NOMO-1 treated with dmso at 0.1 percent for 144 hours (cell line): ENCODE measurements at regions not wholly inside any gene's neighbourhood (a gene's known extent, or its start where the extent isn't known, plus 50 kb on each side); places are given as distances from the start of the nearest gene placed in this dataset.
"Not testable (repeated sequence)": the region's sequence is repeated elsewhere in the genome, so short reads cannot be mapped to it uniquely, and the experiment has no call there.

Experiments
- DNase-seq: peaks from one replicate; lab custom pipeline; 2025; ENCODE audit not compliant: unreplicated experiment; lab: John Stamatoyannopoulos, UW

- no peak for DNase-seq
These were observed 54.4 kb upstream of the GRIP1 start for GRCh38 chr12:66733321-66733720.

DNA sequence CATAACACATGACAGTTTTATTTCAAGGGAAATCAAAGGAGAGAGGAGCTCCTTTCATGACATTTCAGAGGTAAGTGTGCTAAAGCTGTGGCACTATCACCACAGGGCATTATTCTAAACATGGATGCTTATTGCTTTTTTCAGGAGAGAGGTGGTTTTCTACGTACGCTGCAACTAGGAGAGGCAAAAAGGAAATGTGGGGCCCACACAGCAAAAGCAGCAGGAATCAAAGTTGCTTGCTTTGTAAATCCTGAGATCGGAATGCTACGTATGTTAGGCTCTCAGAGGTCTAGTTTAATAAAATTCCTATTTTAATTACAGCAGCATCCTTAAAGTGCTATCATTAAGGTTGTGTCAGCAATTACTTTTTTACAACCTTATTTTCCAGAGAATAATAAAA, 55.0 kb upstream of the GRIP1 start:
- DNase-seq = no peak

- no peak for DNase-seq
These were observed 56.4 kb upstream of the GRIP1 start for GRCh38 chr12:66735275-66735674.

DNA sequence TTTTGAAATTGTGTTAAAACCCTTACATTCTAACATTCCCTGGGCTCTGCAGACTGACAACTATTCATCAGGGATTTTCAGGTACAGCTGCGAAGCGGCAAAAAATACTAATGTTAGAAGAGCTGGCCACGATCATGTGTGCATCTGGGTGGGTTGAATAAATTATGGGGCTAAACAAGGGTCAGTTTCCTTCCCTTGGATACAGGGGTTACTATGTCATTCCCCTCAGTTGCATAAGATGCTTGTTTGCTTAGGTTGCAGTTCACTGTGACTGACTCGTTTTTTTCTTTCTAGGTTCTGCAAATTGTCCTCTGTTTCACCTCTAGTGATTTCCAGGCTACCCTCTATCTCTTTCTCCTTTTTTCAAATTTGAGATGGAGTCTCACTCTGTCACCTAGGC, 58.1 kb upstream of the GRIP1 start:
- DNase-seq = no peak

DNA sequence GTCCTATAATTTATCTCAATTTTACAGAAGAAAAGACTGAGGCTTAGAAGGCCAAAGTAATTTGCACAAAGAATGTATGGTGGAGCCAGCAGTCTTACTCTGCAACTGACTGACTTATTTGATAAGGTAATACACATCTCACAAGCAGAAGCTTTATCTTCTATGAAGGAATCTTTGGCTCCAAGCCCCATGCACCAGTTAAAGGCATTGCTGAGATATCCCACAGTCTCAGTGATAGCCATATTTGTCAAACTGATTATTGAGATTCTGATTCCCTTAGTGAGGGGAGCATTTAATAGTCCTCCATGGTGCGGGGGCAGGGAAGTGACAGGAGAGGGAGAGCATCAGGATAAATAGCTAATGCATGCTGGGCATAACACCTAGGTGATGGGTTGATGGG, 60.4 kb upstream of the GRIP1 start:
- DNase-seq = no peak

DNA sequence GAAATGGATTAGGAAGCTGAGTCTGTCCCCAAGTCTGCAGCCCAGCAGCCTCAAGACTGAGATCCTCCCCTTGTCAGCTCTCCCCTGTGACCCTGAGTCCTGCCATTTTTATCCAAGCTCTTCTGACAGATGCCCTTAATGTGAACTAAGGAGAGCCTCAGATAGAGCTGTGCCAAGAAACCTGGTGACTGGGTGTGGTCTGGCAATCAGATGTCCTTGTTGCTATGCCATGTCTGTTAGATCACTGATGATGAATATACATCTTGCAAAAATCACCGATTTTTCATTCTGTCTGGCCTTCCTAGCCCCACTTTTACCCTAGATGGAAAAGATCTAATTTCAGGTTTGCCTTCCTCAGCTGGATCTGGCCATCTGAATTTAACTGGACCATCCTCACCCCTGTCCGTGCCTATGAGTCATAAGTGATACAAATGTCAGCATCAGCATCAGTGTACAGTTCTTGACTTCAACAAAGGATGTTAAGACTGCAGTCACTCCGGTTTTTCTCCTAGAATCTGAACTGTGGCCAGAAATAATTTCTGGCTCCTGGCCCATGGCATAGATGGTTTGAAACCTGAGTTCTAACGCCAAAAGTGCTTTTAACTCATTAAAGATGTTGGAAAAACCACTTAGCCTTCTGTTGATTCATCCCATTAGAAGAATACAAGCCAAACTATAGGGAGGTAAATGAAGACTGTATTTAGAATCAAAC, 61.2 kb upstream of the GRIP1 start:
- DNase-seq = no peak

DNA sequence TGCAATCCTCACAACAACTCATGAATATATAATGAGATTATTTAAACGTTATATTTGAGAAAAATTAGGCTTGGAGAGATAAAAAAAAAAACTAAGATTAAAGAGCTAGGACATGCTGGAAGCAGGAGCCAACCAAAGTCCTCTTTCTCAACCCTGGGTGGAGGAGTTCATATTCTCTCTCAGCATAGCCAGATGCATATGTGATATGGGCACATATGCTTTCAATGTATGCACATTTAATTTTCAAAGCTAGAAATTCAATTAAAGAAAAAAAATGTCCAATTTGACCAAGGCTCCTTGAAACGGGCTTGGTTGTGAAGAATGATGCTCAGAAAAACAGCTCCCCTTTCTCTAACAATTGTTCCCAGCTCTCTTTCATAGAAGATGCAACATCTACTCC, 61.9 kb upstream of the GRIP1 start:
- no peak for DNase-seq

GRCh38 chr12:66741919-66742318, 63.0 kb upstream of the GRIP1 start:
- DNase-seq = no peak

DNA sequence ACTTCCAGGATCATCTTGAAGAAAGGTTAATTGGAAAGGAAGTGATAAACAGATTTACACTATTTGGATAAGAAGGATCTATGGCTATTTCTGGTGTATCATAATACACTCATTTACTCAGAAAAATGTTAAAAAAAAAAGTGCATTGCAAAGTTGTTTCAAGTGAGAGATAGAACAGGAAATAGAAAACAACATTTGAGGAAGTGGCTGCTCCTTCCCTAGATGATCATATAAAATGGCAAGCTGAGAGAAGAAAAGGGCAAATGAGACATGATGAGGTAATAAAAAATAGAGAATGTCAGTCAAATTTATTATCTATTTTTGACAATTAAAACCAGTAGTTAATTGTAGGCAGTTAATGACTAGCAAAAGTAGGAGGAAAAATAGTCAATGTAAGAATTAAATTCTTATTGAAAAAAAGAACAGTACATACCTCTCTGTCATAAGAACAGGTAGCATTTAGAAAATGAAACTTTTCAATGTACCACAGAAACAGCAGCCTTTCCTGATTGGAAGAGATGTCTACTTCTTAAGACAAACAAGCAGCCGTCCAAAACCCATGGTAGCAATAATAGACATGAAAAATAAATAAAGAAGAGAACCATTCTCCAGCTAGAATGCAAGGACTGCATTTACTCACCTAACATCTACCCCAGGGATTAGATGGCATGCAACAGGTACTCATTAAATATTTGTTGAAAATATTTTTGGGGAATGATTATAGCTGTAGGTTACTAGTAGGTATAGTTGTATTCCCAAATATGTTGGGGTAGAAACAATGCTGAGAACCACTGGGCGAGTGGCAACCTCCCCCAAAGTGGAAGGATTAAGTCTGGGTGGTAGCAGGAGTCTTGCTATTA, 63.9 kb upstream of the GRIP1 start:
- no peak for DNase-seq

GRCh38 chr12:66744461-66744860, 65.6 kb upstream of the GRIP1 start:
- no peak for DNase-seq

DNA sequence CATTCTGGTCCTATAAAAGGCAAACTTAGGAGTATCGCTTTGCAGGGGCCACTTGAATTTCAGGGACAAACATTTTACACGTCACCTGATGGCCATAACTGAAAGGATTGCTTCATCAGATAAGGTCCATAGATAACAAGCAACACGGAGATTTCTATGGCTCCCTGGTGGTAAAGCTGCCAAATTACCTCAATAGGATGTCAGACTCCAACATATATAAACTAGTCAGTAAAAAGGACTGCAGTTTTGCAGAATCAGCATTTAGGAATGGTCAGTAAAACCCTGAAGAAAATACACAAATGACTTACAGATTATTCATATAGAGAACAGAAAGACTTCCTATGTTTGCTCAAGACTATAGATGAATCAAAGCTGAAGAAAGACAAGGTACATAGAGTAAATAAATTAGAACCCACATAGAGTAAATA, 66.1 kb upstream of the GRIP1 start:
- DNase-seq = no peak

- DNase-seq = no peak
These were observed 67.8 kb upstream of the GRIP1 start for GRCh38 chr12:66746489-66747201.

GRCh38 chr12:66751432-66752113, 72.7 kb upstream of the GRIP1 start:
- no peak for DNase-seq

- no peak for DNase-seq
These were observed 74.9 kb upstream of the GRIP1 start for GRCh38 chr12:66753810-66754209.

DNA sequence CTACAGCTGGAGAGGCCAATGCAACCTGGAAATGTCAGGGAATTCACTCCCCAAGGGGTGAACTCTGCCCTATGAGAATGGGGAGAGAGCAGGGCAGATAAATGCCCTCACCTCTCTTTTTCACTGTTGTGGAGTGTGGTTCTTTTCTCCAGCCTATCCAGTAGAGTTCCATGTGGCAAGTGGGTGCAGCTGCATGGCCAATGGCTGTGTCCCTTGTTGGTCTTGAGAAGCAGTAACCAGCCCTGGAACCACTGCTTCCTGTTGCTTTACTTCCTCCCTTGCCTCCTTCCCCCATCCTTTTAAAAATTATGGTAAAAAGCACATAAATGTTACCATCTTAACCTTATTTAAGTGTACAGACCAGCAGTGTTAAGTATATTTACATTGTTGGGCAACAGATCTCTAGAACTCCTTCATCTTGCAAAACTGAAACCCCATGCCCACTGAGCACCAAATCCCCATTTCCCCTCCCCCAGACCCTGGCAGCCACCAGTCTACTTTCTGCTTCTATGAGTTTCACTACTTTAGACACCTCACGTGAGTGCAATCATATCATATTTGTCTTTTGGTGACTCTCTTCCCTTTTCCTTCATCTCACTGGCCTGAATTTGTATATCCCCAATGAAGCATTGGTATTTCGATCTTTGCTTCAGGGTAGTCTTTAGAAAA, 77.0 kb upstream of the GRIP1 start:
- DNase-seq = peak; percentile 8

DNA sequence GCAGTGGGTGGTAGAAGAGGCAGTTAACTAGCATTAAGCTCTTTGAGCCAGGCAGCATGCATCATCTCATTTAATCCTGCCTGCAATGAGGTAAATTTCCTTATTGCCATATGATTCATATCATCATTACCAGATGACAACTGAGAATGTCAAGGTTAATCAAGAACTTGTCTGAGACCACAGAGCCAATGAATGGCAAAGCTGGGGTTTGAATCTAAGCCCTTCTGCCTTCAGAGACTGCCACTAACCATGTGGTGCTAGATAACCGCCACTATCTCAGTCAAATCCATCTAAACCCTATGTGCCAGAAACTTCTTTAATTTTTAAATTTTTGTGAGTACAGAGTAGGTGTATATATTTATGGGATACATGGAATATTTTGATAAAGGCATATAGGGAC, 77.8 kb upstream of the GRIP1 start:
- no peak for DNase-seq

GRCh38 chr12:66760122-66760521, 81.2 kb upstream of the GRIP1 start:
- DNase-seq = not testable (repeated sequence)

DNA sequence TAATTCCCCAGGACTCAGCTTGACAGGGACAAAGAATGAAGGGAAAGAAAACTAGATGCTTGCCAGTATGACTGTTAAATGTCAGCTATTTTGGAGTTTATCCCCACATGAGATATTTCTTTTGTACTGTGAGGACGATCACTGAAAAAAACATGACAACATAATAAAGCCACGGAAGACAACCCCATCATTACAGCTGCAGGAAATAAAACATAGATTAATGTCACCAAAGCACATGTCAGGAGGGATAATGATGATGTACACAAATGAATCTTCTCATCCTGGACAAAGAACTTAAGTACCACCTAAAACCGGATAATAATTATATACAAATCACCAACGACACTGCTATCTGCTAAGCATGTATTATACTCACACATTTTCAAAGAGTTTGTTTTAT, 84.6 kb upstream of the GRIP1 start:
- no peak for DNase-seq

DNA sequence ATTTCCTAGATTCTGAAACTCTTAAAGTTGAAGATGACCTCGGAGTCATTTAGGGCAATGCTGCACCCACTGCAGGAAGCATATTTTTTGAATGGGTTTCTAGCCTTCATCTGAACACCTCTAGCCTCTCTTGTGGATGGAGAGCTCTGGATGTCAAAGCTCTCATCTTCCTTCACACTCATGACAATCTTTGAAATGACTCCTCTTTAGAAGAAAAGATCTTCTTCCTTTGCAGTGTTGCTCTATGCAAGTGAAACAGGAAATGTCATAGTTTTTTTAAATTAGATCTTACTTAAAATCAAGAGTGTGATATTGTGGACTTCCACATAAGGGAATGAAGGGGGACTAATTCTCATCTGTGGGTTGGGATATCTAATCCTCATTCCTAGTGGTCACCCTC, 86.3 kb upstream of the GRIP1 start:
- no peak for DNase-seq

- DNase-seq = no peak
These were observed 88.7 kb upstream of the GRIP1 start for GRCh38 chr12:66767536-66767935.

DNA sequence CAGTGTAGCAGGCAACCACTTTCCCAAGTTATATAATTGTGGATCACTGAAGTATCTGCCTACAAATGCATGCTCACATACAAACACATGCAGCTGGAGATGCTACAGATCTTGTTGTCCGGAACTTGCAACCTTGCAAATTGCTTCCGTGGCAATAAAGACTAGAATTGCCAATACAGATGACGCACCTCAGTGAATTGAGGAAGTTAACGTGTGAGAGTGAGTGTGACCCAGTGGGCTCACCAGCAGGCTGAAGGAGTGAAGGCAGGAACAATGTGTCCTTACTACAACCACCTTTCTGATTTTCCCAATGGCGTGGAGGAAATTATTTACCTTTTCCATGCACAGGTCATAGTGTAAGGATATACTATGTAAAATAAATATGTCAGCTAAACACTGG, 89.4 kb upstream of the GRIP1 start:
- DNase-seq = peak; percentile 66
